Caco-2 (cell line): ENCODE measurements at regions not wholly inside any gene's neighbourhood (a gene's known extent, or its start where the extent isn't known, plus 50 kb on each side); places are given as distances from the start of the nearest gene placed in this dataset.

Experiments used
- BruUV-seq: library from RNA; stranded (reverse); fragments of 400-500 nt; replicated peaks from 2 replicates; lab custom pipeline; 2021; lab: Mats Ljungman, UMichigan
- CTCF ChIA-PET: fragments of 300-600 bp; sonication (Branson Sonifier 250); formaldehyde crosslinking; loops from one replicate; lab custom pipeline; 2022; ENCODE audit warnings: antibody characterized with exemption; lab: Charles Lee
- POLR2A ChIA-PET: fragments of 300-600 bp; sonication (Branson Sonifier 250); formaldehyde crosslinking; loops from one replicate; lab custom pipeline; 2022; ENCODE audit warnings: antibody characterized with exemption; lab: Charles Lee
- DNase-seq, 2 experiments: peaks; one replicate each; pipeline versions ENCODE4 v3.0.0 to v3.0.0-alpha.2; 2020 to 2022
- H3K27me3 ChIP-seq: replicated peaks from 2 replicates; pipeline ENCODE4 v1.6.0; 2011; ENCODE audit warnings: low read length; ENCODE audit not compliant: control insufficient read depth, insufficient read depth
- H3K36me3 ChIP-seq: 2 replicates; pipeline ENCODE4 v1.5.1; 2011; ENCODE audit warnings: low read length; ENCODE audit not compliant: control insufficient read depth, insufficient read depth
- H3K4me1 ChIP-seq: fragments of 250-450 bp; sonication (Bioruptor Pico); 2 replicates; pipeline ENCODE4 v1.5.1; 2020; ENCODE audit warnings: mild to moderate bottlenecking
- H3K4me3 ChIP-seq: 2 replicates; pipeline ENCODE4 v1.5.1; 2011; ENCODE audit warnings: low read depth, mild to moderate bottlenecking, control low read depth, low read length
- H3K9me3 ChIP-seq: fragments of 250-450 bp; sonication (Bioruptor Pico); 2 replicates; pipeline ENCODE4 v1.5.1; 2020; ENCODE audit warnings: mild to moderate bottlenecking, moderate library complexity
- H3K27ac Mint-ChIP-seq: one replicate; pipeline ENCODE4 v1.8.0; 2022; ENCODE audit warnings: mixed read lengths; ENCODE audit not compliant: unreplicated experiment
- H3K27me3 Mint-ChIP-seq: one replicate; pipeline ENCODE4 v1.8.0; 2022; ENCODE audit warnings: mixed read lengths; ENCODE audit not compliant: insufficient read depth, unreplicated experiment
- H3K36me3 Mint-ChIP-seq: one replicate; pipeline ENCODE4 v1.8.0; 2022; ENCODE audit warnings: mild to moderate bottlenecking, mixed read lengths; ENCODE audit not compliant: insufficient read depth, unreplicated experiment
- H3K4me1 Mint-ChIP-seq: one replicate; pipeline ENCODE4 v1.8.0; 2022; ENCODE audit warnings: low read depth, mixed read lengths; ENCODE audit not compliant: unreplicated experiment
- H3K4me3 Mint-ChIP-seq: one replicate; pipeline ENCODE4 v1.8.0; 2022; ENCODE audit warnings: mild to moderate bottlenecking, moderate library complexity, mixed read lengths; ENCODE audit not compliant: unreplicated experiment
- H3K9me3 Mint-ChIP-seq: one replicate; pipeline ENCODE4 v1.8.0; 2022; ENCODE audit warnings: mixed read lengths; ENCODE audit not compliant: unreplicated experiment
- CTCF ChIP-seq, 2 experiments: fragments of 200-600 bp in 1 of 2; IDR thresholded peaks; 1 replicate in 1 of 2; 2 replicates in 1 of 2; pipeline versions ENCODE4 v1.5.1 to v1.8.0; 2011 to 2022; ENCODE audit warnings: antibody characterized with exemption in 1 of 2, control low read depth in 1 of 2, inconsistent platforms in 1 of 2, low read depth in 1 of 2, low read length in 1 of 2, mild to moderate bottlenecking in 1 of 2, moderate library complexity in 1 of 2; ENCODE audit not compliant: insufficient read depth in 1 of 2, severe bottlenecking in 1 of 2, unreplicated experiment in 1 of 2
- intact Hi-C: fragments of 100-400 bp; cut with micrococcal nuclease; formaldehyde crosslinking; loops from one replicate; pipeline ENCODE4 v1.10.0; 2022; ENCODE audit not compliant: unreplicated experiment

GRCh38 chr5:93336330-93337110, 244.5 kb downstream of the NR2F1-AS1 start:
- CTCF ChIA-PET = no interaction called here
- Histone ChIP-seq H3K4me1 (no peaks in the 10 kb centered on the region), H3K36me3 (no peaks in the 10 kb centered on the region), H3K27me3 (no peaks in the 10 kb centered on the region), H3K9me3 (no peaks in the 10 kb centered on the region), H3K4me3 (no peak overlapping the region)
- no peak overlapping the region for H3K4me3 Mint-ChIP-seq
- BruUV-seq = no TSS peak
- no peak for TF ChIP-seq CTCF (IDR thresholded peaks at IDR 0.05; ENCODE audit: insufficient read depth in 1 of 2, low read depth in 1 of 2, low read length in 1 of 2, severe bottlenecking in 1 of 2, unreplicated experiment in 1 of 2)
- no peak for DNase-seq
- H3K36me3 Mint-ChIP-seq = no peaks in the 10 kb centered on the region
- no peaks in the 10 kb centered on the region for H3K9me3 Mint-ChIP-seq
- peaks cover 4% of the 10 kb centered on the region for H3K27me3 Mint-ChIP-seq
- no peak overlapping the region for H3K27ac Mint-ChIP-seq
- H3K4me1 Mint-ChIP-seq = no peaks in the 10 kb centered on the region
- POLR2A ChIA-PET = no interaction called here
- intact Hi-C loops = no loop called here

- Histone ChIP-seq H3K36me3 (no peaks in the 10 kb centered on the region), H3K4me3 (no peak overlapping the region), H3K9me3 (no peaks in the 10 kb centered on the region), H3K4me1 (no peaks in the 10 kb centered on the region), H3K27me3 (no peaks in the 10 kb centered on the region)
- Mint-ChIP-seq H3K27me3 (peaks cover 5% of the 10 kb centered on the region), H3K9me3 (no peaks in the 10 kb centered on the region), H3K36me3 (no peaks in the 10 kb centered on the region), H3K27ac (no peak overlapping the region), H3K4me3 (no peak overlapping the region), H3K4me1 (no peaks in the 10 kb centered on the region)
- no peak for TF ChIP-seq CTCF (IDR thresholded peaks at IDR 0.05; ENCODE audit: insufficient read depth in 1 of 2, low read depth in 1 of 2, low read length in 1 of 2, severe bottlenecking in 1 of 2, unreplicated experiment in 1 of 2)
- DNase-seq = no peak
- ChIA-PET POLR2A (no interaction called here), CTCF (no interaction called here)
- intact Hi-C loops = no loop called here
- BruUV-seq = no TSS peak
Measured at GRCh38 chr5:93331863-93332262, 249.2 kb downstream of the NR2F1-AS1 start.

DNA sequence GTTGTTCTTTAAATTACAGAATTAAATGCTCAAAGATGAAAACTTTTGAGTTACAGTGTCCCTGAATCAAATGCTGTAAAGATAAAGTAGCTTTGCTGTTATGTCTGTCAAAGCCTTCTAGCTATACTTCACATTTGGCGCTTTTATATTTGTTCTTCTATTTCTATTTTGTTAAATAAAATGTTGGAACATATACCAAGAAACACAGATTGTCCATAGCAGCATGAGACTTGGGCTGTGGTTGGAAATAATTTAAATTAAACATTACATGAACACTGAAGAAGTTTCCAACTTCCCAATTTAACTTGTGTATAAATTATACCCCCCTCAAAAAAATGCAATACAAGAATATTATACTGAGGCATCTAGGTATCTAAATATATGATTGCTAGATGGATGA, 249.8 kb downstream of the NR2F1-AS1 start:
- Mint-ChIP-seq H3K36me3 (no peaks in the 10 kb centered on the region), H3K9me3 (no peaks in the 10 kb centered on the region), H3K4me3 (no peak overlapping the region), H3K27me3 (peaks cover 5% of the 10 kb centered on the region), H3K27ac (no peak overlapping the region), H3K4me1 (no peaks in the 10 kb centered on the region)
- Histone ChIP-seq H3K4me1 (no peaks in the 10 kb centered on the region), H3K9me3 (no peaks in the 10 kb centered on the region), H3K4me3 (no peak overlapping the region), H3K36me3 (no peaks in the 10 kb centered on the region), H3K27me3 (no peaks in the 10 kb centered on the region)
- no peak for TF ChIP-seq CTCF (IDR thresholded peaks at IDR 0.05; ENCODE audit: insufficient read depth in 1 of 2, low read depth in 1 of 2, low read length in 1 of 2, severe bottlenecking in 1 of 2, unreplicated experiment in 1 of 2)
- no peak for DNase-seq
- BruUV-seq = no TSS peak
- POLR2A ChIA-PET = no interaction called here
- intact Hi-C loops = no loop called here
- CTCF ChIA-PET = no interaction called here
